Memory B cell (primary cell): ENCODE measurements at regions not wholly inside any gene's neighbourhood (a gene's known extent, or its start where the extent isn't known, plus 50 kb on each side); places are given as distances from the start of the nearest gene placed in this dataset.

ENCODE experiments used
- ATAC-seq: fragments of 150-1000 bp; cut with Tn5 transposase; 2 replicates; pipeline ENCODE4 v1.10.0; 2021; ENCODE audit warnings: low read depth, mild to moderate bottlenecking, moderate library complexity
- DNase-seq, 2 donors: peaks; one replicate each; pipeline ENCODE4 v3.0.0; 2022; ENCODE audit warnings: low spot score in 2 of 2
- H3K27ac Mint-ChIP-seq: one replicate; pipeline ENCODE4 v1.8.0; 2022; ENCODE audit warnings: mild to moderate bottlenecking, moderate library complexity, mixed read lengths
- H3K27me3 Mint-ChIP-seq: one replicate; pipeline ENCODE4 v1.8.0; 2022; ENCODE audit warnings: mixed read lengths
- H3K36me3 Mint-ChIP-seq: one replicate; pipeline ENCODE4 v1.8.0; 2022; ENCODE audit warnings: mild to moderate bottlenecking, mixed read lengths
- H3K4me1 Mint-ChIP-seq: one replicate; pipeline ENCODE4 v1.8.0; 2022; ENCODE audit warnings: mixed read lengths
- H3K4me3 Mint-ChIP-seq: one replicate; pipeline ENCODE4 v1.8.0; 2022; ENCODE audit warnings: mild to moderate bottlenecking, moderate library complexity, mixed read lengths
- H3K9me3 Mint-ChIP-seq: one replicate; pipeline ENCODE4 v1.8.0; 2022; ENCODE audit warnings: mixed read lengths

DNA sequence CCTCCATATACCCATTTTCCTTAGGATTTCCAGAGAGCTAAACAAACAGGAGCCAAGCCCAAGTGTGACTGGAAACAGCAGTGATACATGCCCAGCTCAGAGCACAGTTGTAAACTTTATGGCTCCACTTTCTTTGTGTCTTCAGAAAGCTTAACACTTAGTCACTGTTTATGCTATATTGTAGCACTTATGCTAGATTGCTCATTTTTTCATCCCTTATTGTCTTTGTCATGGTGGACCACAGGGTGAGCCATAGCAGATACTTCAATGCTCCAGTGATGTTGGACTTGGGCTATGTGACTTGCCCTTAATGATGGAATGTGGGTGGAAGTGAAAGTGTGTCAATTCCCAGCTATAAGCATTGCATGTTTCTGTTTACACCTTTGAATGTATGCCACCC, 401.6 kb downstream of the METTL4 start:
- no peaks in the 10 kb centered on the region for H3K4me1 Mint-ChIP-seq
- no peak for ATAC-seq
- H3K4me3 Mint-ChIP-seq: no peak overlapping the region

DNA sequence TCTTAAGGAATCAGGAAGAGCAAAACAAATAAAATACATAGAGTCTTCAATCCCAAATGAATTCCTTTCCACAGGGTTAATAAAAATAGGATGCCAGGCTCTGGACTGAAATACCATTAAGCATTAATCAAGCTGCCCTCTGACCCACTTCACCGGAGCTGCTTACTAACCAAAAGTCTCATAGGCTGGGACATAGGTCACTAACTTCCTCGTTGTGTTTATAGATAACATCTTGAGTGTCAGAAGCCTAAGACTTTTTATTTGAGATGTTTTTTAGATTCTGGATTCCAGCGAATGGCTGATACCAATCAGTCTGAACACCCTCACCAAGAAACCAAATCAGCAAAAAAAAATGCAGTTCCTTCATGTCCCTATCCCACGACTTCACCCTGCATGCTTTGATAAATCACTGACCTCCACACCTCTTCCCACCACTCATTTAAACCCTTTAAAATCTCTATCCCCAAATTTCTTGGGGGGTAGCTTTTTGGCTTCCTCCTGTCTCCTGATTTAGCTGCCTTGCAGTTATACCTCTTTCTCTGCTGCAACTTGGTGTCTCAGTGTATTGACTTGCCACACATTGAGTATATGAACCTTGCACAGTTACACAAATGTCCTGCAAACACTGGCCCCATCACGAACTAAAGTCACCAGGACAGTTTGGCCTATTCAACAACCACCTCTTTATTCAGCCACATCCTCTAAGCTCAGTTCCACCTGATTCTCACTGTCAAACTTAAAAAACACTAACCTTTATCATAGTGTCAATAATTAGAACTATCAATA, 399.3 kb downstream of the METTL4 start:
- Mint-ChIP-seq H3K27me3 (no peaks in the 10 kb centered on the region), H3K9me3 (no peaks in the 10 kb centered on the region), H3K4me1 (no peaks in the 10 kb centered on the region), H3K4me3 (no peak overlapping the region), H3K36me3 (no peaks in the 10 kb centered on the region), H3K27ac (no peak overlapping the region)
- DNase-seq (no peak), ATAC-seq (no peak)

More for the DNA sequence above, 401.6 kb downstream of the METTL4 start:
- H3K27me3 Mint-ChIP-seq: no peaks in the 10 kb centered on the region
- H3K9me3 Mint-ChIP-seq: no peaks in the 10 kb centered on the region
- no peak overlapping the region for H3K27ac Mint-ChIP-seq
- H3K36me3 Mint-ChIP-seq: no peaks in the 10 kb centered on the region
- no peak for DNase-seq

DNA sequence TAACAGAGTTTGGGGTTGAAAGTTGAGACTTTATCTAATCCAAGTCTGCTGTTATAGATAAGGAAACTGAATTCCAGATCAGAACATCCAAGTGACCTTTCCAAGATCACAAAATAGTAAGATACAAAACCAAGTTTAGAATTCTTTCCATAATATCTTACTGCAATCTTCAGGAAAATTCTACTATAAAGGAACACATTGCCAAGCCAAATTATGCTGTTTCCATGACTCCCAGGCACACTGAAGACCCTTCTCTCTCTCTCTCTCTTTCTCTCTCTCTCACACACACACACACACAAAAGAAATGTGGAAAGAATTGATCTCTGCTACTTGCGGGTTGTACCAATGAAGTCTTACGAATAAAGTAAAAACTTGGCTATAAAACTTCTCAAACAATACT, 398.4 kb downstream of the METTL4 start:
- Mint-ChIP-seq H3K36me3 (no peaks in the 10 kb centered on the region), H3K9me3 (no peaks in the 10 kb centered on the region), H3K4me3 (no peak overlapping the region), H3K27ac (no peak overlapping the region), H3K4me1 (no peaks in the 10 kb centered on the region), H3K27me3 (no peaks in the 10 kb centered on the region)
- ATAC-seq (no peak), DNase-seq (no peak)

DNA sequence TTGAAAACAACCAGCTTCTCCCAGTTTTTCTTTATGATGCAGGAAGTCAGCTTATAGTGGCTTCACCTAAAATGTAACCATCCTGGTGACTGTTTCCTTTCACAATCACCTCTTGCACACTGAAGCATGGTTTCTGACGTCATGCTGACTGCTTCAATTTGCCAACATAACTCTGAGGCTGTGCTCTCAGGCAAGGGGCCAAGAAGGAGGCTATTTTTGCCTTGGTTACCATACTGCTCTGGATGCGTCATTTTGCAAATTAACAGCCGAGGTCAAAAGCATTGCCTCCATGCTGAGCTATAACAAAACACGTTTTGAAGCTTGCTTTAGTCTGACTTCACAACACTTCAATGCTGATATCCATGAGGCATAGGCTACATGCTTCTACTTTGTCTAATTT, 397.8 kb downstream of the METTL4 start:
- Mint-ChIP-seq H3K9me3 (no peaks in the 10 kb centered on the region), H3K27me3 (no peaks in the 10 kb centered on the region), H3K4me1 (no peaks in the 10 kb centered on the region), H3K4me3 (no peak overlapping the region), H3K27ac (no peak overlapping the region), H3K36me3 (no peaks in the 10 kb centered on the region)
- no peak for ATAC-seq
- DNase-seq: no peak

DNA sequence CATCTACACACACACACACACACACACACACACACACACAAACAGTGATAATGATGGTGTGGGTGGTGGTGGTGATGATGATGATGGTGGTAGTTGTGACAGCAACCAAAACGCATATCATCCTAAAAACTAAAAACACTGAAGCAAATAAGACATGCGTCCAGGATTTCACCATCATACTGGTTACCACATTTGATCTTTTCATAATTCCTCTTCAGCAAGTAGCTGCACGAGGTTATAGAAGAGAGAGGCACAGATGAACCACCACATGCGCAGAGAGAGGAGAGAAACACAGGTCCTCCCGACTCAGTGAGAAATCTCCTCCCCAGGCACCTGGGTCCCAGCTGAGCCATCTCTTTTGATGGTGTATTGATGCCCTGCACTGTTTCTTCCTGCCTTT, 393.3 kb downstream of the METTL4 start:
- Mint-ChIP-seq H3K4me3 (no peak overlapping the region), H3K27me3 (no peaks in the 10 kb centered on the region), H3K9me3 (no peaks in the 10 kb centered on the region), H3K36me3 (no peaks in the 10 kb centered on the region), H3K4me1 (no peaks in the 10 kb centered on the region), H3K27ac (no peak overlapping the region)
- DNase-seq (no peak), ATAC-seq (no peak)

DNA sequence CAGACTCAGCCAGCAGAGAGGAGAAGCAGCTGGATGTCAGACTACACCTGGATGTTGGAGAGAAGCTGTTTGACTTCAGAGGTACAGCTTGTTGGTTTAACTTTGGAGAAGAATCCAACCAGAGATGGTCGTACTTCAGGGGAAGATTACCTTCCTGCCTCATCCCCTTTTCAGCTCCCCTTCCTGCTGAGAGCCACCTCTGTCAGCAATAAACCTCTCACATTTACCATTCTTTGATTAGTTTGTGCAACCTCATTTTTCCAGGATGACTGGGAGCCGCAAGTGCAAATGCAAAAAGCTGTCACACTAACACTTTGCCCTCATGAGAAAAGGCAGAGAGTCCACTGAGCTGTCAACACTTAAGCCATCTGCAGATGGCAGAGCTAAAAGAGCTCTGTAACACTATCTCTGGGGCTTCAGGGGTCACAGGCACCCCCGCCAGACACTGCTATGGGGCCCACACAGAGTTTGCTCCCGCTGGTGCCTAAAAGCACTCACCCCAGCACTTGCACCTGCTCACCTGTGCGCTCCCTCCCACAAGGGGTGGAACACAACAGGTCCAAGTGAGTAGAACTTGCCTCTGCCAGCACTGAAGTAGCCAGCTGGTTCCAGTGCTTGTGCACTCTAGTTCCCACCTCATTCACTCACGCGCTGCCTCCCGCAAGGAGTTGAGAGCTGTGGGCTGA, 391.7 kb downstream of the METTL4 start:
- H3K9me3 Mint-ChIP-seq: no peaks in the 10 kb centered on the region
- no peaks in the 10 kb centered on the region for H3K36me3 Mint-ChIP-seq
- no peak overlapping the region for H3K27ac Mint-ChIP-seq
- DNase-seq (no peak), ATAC-seq (no peak)
- H3K4me3 Mint-ChIP-seq: no peak overlapping the region
- H3K27me3 Mint-ChIP-seq: no peaks in the 10 kb centered on the region
- H3K4me1 Mint-ChIP-seq: no peaks in the 10 kb centered on the region

DNA sequence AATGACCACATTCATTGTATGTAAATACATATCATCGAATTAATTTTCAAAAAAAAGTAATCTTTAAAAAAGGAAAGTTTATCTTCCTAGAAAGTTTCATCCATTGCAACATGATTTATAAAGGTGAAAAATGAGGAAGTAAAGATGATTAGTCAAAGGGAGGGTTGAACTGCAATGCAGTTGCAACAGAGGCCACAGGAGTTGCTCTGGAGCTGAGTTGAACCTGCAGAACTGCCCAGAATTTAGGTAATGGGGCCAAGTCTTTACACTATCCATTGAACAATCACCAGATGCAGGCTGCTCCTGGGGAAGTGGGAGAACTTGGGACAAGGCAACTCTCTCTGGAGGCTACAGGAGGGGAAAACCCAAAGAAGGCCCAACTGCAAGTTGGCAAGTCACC, 390.7 kb downstream of the METTL4 start:
- Mint-ChIP-seq H3K27ac (no peak overlapping the region), H3K36me3 (no peaks in the 10 kb centered on the region), H3K4me1 (no peaks in the 10 kb centered on the region), H3K27me3 (no peaks in the 10 kb centered on the region), H3K4me3 (no peak overlapping the region), H3K9me3 (no peaks in the 10 kb centered on the region)
- ATAC-seq (no peak), DNase-seq (no peak)

DNA sequence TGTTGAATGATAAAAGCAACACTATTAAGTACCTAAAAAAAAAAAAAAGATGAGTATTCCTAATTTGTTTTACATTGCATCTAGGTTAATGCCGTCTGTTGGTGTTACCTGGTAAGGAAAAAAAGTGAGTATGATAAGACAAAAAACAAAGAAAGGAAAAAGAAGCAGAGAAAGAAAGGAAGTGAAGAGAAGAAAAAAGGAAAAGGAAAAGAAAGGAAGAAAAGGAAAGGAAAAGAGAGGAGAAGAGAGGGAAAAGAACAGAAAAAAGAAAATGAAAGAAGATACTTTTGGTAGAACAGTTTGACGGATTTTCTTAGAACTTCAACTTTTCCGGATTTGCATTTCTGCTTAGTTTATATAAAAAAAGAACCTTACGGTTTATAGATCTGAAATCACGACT, 387.9 kb downstream of the METTL4 start:
- DNase-seq (no peak), ATAC-seq (no peak)
- Mint-ChIP-seq H3K27me3 (no peaks in the 10 kb centered on the region), H3K9me3 (no peaks in the 10 kb centered on the region), H3K36me3 (no peaks in the 10 kb centered on the region), H3K4me1 (no peaks in the 10 kb centered on the region), H3K27ac (no peak overlapping the region), H3K4me3 (no peak overlapping the region)

DNA sequence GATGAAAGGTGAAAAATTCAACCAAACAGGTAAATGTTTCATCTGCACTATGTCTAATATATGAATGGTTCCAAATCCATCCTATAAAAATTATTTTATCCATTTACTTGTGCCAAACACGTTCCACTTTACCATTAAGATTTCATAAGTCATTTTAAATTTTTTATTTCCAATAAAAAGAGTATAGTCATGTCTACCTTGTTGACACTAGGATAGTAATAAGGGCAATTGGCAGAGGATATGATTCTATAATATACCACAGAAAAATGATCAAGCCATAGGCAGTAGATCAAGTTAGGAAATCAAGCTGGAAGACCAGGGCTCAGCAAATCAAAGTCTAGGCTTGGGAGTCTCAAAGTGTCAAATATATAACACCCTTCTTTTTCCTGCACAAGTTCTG, 384.3 kb downstream of the METTL4 start:
- DNase-seq: no peak
- no peaks in the 10 kb centered on the region for H3K9me3 Mint-ChIP-seq
- H3K36me3 Mint-ChIP-seq: no peaks in the 10 kb centered on the region
- H3K4me1 Mint-ChIP-seq: no peaks in the 10 kb centered on the region
- H3K4me3 Mint-ChIP-seq: no peak overlapping the region
- H3K27ac Mint-ChIP-seq: no peak overlapping the region
- no peaks in the 10 kb centered on the region for H3K27me3 Mint-ChIP-seq
- no peak for ATAC-seq

DNA sequence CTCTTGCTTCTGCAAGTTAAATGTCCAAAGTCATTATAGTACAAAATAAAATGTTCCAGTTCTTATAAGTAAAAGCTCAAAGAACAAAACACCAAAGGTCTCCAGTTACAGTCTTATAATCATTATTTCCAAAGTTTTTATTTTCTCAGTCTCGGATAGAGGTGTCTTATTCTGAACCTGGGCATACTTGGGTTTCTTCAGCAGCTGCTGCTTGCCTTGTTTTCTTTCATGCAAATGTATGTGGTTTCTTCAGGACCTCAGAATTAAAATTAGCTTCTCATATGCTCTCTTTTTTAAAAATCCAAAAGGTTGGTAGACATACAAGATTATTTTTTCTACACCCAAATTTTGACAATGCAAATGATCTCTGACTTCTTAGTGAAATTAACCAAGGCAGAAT, 383.0 kb downstream of the METTL4 start:
- H3K27me3 Mint-ChIP-seq: peaks cover 2% of the 10 kb centered on the region
- DNase-seq (no peak), ATAC-seq (no peak)
- no peak overlapping the region for H3K4me3 Mint-ChIP-seq
- no peak overlapping the region for H3K27ac Mint-ChIP-seq
- H3K36me3 Mint-ChIP-seq: no peaks in the 10 kb centered on the region
- no peaks in the 10 kb centered on the region for H3K4me1 Mint-ChIP-seq
- peaks cover 4% of the 10 kb centered on the region for H3K9me3 Mint-ChIP-seq

DNA sequence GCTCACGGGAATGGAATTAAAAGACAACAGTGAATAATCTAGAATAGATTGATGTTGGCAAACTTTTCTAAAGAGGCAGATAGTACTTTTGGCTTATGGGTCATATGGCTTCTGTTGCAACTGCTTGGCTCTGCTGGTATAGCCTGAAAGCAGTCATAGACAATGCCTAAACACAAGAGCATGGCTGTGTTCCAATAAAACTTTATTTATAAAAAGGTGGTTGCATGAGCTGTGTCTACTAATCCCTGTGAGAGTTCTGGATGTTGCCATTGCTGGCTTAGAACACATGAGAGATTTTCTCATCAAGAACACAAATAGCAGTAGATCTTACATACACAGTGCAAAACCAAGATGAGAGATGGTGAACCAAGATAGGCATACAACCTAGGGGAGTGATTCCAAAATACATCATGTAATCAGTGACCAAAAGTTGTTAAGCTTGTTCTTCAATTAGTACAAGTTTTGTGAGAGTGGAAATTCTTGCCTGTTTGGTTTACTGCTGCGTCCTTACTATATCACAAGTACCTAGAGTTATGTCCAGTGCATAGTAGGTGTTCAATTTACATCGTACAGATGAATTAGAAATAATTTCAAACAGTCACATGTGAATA, 380.0 kb downstream of the METTL4 start:
- no peak for ATAC-seq
- H3K4me3 Mint-ChIP-seq: no peak overlapping the region
- H3K27ac Mint-ChIP-seq: no peak overlapping the region
- H3K4me1 Mint-ChIP-seq: no peaks in the 10 kb centered on the region
- no peak for DNase-seq
- H3K36me3 Mint-ChIP-seq: no peaks in the 10 kb centered on the region
- peaks cover 7% of the 10 kb centered on the region for H3K9me3 Mint-ChIP-seq
- H3K27me3 Mint-ChIP-seq: peaks cover 2% of the 10 kb centered on the region

DNA sequence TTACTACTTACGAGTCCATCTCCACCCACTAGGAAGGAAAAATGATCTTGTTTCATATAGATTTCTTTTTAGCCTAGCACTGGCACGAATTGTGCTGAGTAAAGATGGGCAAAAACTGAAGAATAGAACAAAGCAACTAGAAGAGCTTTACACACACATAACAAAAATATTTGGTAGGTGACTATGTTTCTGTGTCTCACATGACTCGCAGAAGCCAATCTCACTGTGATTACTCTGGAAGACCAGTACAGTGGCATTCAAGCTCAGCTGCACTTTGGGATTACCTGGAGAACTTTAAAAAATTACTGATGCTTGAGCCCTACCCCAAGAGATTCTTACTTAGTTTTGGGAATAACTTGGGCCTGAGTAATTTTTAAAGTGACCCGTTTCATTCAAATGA, 378.7 kb downstream of the METTL4 start:
- no peak overlapping the region for H3K27ac Mint-ChIP-seq
- no peaks in the 10 kb centered on the region for H3K36me3 Mint-ChIP-seq
- no peak overlapping the region for H3K4me3 Mint-ChIP-seq
- H3K27me3 Mint-ChIP-seq: peaks cover 2% of the 10 kb centered on the region
- H3K9me3 Mint-ChIP-seq: peaks cover 7% of the 10 kb centered on the region
- H3K4me1 Mint-ChIP-seq: no peaks in the 10 kb centered on the region
- ATAC-seq: no peak
- no peak for DNase-seq

DNA sequence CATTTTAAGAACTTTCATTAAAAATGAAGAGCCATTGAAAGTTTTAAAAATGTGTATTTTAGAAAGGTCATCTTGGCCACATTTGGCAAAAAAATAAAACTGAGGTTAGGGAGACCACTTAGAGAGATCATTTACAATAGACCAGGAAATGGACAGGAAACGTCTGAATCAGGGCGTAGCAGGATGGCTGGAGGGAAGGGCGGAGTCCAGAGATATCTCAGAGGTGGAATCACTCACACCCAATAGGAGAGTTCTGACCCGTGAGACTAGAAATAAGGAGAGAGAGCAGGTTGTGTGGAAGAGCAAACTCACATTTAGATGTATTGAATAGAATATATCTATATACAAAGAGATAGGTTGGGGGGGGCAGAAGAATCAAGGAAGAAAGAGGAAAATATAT, 373.4 kb downstream of the METTL4 start:
- Mint-ChIP-seq H3K4me3 (no peak overlapping the region), H3K27me3 (peaks cover 2% of the 10 kb centered on the region), H3K36me3 (no peaks in the 10 kb centered on the region), H3K4me1 (no peaks in the 10 kb centered on the region), H3K9me3 (peaks cover 8% of the 10 kb centered on the region), H3K27ac (no peak overlapping the region)
- ATAC-seq (no peak), DNase-seq (no peak)

DNA sequence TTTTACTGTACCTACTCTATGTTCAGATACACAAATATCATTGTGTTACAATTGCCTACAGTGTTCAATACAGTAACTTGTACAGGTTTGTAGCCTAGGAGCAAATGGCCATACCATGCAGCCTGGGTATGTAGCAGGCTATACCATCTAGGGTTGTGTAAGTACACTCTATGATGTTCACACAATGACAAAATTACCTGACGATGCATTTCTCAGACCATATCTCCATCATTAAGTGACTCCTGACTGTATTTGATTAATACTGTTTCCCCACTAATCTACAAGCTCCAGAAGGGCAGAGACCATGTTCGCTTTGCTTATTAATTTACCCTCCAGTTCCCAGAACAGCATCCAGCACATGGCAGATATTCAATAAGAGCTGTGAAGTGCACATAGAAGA, 372.2 kb downstream of the METTL4 start:
- H3K9me3 Mint-ChIP-seq: peaks cover 3% of the 10 kb centered on the region
- peaks cover 2% of the 10 kb centered on the region for H3K27me3 Mint-ChIP-seq
- H3K36me3 Mint-ChIP-seq: no peaks in the 10 kb centered on the region
- no peaks in the 10 kb centered on the region for H3K4me1 Mint-ChIP-seq
- DNase-seq: no peak
- H3K4me3 Mint-ChIP-seq: no peak overlapping the region
- ATAC-seq: no peak
- H3K27ac Mint-ChIP-seq: no peak overlapping the region
